Right lobe of liver (tissue), 4 donors: ENCODE measurements at regions not wholly inside any gene's neighbourhood (a gene's known extent, or its start where the extent isn't known, plus 50 kb on each side); places are given as distances from the start of the nearest gene placed in this dataset.

ENCODE experiments used
- POLR2A ChIP-seq: fragments of 450-650 bp; IDR thresholded peaks from one replicate; pipeline ENCODE4 v1.6.1; 2017; ENCODE audit warnings: antibody characterized with exemption, mild to moderate bottlenecking
- TF ChIP-seq, protein P1 (sequence below), 4 donors: fragments of 200-600 bp in 3 of 4; fragments of 450-650 bp in 1 of 4; IDR thresholded peaks; one replicate each; pipeline versions ENCODE4 v1.5.1 to v1.8.0; 2016 to 2022; ENCODE audit warnings: antibody characterized with exemption in 4 of 4, mild to moderate bottlenecking in 2 of 4
- donor health status: DM: no; HTN: no; CAD: no.
- donor health status: DM: no; HTN: no; CAD: no.
- donor health status: DM: no; HTN: yes; CAD: no.

DNA sequence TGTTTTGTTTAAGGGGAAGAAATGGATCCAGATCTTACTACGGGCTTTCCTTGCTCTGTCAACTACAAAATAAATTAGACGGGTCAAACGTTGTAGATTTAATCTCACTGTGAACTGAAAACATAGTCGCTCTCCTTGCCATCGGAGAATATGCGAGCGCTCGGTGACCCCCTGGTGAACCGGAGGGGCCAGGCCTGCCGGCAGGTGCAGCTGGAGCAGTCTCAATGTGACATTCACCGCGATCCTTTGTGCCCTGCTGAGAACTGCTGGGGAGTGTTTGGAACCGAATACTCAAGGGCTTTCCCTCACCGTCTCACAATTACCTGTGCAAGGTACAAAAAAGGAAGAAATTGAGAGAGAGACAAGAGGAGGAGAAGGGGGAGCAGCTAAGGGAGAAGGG, 174.1 kb upstream of the GPR26 start:
- TF ChIP-seq, protein P1, sequence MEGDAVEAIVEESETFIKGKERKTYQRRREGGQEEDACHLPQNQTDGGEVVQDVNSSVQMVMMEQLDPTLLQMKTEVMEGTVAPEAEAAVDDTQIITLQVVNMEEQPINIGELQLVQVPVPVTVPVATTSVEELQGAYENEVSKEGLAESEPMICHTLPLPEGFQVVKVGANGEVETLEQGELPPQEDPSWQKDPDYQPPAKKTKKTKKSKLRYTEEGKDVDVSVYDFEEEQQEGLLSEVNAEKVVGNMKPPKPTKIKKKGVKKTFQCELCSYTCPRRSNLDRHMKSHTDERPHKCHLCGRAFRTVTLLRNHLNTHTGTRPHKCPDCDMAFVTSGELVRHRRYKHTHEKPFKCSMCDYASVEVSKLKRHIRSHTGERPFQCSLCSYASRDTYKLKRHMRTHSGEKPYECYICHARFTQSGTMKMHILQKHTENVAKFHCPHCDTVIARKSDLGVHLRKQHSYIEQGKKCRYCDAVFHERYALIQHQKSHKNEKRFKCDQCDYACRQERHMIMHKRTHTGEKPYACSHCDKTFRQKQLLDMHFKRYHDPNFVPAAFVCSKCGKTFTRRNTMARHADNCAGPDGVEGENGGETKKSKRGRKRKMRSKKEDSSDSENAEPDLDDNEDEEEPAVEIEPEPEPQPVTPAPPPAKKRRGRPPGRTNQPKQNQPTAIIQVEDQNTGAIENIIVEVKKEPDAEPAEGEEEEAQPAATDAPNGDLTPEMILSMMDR (IDR thresholded peaks at IDR 0.05): no peak
- no peak for TF ChIP-seq POLR2A
